ENCODE measurements at regions not wholly inside any gene's neighbourhood (a gene's known extent, or its start where the extent isn't known, plus 50 kb on each side); places are given as distances from the start of the nearest gene placed in this dataset.

GRCh38 chr10:118106426-118106825 lies 59.7 kb upstream of the RAB11FIP2 start:
- DNase-seq = no peak

DNA sequence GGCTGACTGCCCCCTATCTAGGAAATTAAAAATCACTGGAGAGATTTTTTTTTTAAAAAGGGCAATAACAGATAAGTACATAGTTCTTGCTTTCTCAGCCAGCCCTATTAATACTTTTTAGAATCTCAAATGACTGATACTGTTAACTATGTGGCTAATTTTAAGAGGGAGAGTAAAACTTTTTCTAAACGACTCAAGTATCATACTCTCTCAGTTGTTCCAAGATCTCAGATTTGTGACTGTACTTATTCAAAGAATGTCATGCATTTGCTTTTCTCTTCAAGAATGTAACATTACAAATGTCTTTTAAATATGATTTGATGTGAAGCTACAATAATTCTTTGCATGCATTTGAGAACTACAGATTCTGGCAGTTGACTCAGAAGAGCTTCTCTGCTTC lies 55.4 kb upstream of the RAB11FIP2 start:
- DNase-seq = no peak

DNA sequence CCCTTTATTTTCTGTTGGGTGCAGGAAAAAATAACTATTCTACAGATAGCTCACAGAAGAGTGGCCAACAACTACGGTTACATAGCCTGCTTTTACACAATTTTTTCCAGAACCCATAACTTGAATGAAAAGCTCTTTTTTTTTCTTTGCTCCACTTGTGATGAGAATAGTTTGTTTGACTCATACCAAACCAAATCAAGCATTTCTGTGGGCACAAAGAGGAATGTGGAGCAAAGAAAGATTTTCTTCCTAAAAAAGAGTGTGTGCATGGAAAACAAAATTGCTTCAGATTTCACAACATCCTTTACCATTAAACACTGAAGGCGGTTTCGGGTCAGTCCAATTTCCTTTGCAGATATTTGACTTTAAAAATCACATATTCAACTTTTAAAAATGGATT lies 54.8 kb upstream of the RAB11FIP2 start:
- no peak for DNase-seq

All from T-helper 1 cell (primary cell).